HepG2 (cell line): ENCODE measurements at regions not wholly inside any gene's neighbourhood (a gene's known extent, or its start where the extent isn't known, plus 50 kb on each side); places are given as distances from the start of the nearest gene placed in this dataset.
"Not testable (repeated sequence)": the region's sequence is repeated elsewhere in the genome, so short reads cannot be mapped to it uniquely, and the experiment has no call there.

Experiments used
- ATAC-seq: fragments of 200-7000 bp; cut with Tn5 transposase; 3 replicates; pipeline ENCODE4 v1.9.1; 2020; ENCODE audit warnings: mild to moderate bottlenecking, moderate library complexity
- BruUV-seq: library from RNA; stranded (reverse); fragments of 400-500 nt; replicated peaks from 2 replicates; lab custom pipeline; 2021; lab: Mats Ljungman, UMichigan
- CTCF ChIA-PET: fragments of 300-600 bp; formaldehyde crosslinking; extraction: SDS; loops from one replicate; lab custom pipeline; 2021; ENCODE audit warnings: low total read pairs, inconsistent platforms, low intra/inter-chr PET ratio; lab: Yijun Ruan, JAX
- POLR2A ChIA-PET: fragments of 350-600 bp; sonication (Branson Sonifier 250); formaldehyde crosslinking; loops from one replicate; lab custom pipeline; 2020; ENCODE audit warnings: antibody characterized with exemption, inconsistent platforms; lab: Yijun Ruan, JAX
- DNase-seq: peaks from one replicate; pipeline ENCODE4 v3.0.0-alpha.2; 2015; ENCODE audit warnings: low spot score
- FAIRE-seq: peaks from 3 replicates; lab custom pipeline; 2011; peaks lifted over from hg19 to GRCh38; lab: Jason Lieb, UNC
- H2AFZ ChIP-seq: one replicate; pipeline ENCODE4 v1.6.1; 2011; ENCODE audit warnings: low read length, inconsistent platforms
- H3K27ac ChIP-seq: fragments of 300-600 bp; 3 replicates; pipeline ENCODE4 v1.8.0; 2011; ENCODE audit warnings: mixed run types, mild to moderate bottlenecking, mixed read lengths, low read length, inconsistent platforms; ENCODE audit not compliant: insufficient read depth; ENCODE audit errors: extremely low read length
- H3K27me3 ChIP-seq, 2 experiments: fragments of 200-600 bp in 1 of 2; 2 replicates in 1 of 2; 3 replicates in 1 of 2; pipeline versions ENCODE4 v1.6.0 to v1.8.0; 2011; ENCODE audit warnings: low read length in 2 of 2, mild to moderate bottlenecking in 2 of 2, moderate library complexity in 2 of 2, inconsistent platforms in 1 of 2; ENCODE audit not compliant: insufficient read depth in 2 of 2, control insufficient read depth in 1 of 2
- H3K36me3 ChIP-seq, 2 experiments: fragments of 200-600 bp in 1 of 2; replicated peaks in 1 of 2; 2 replicates in 1 of 2; 3 replicates in 1 of 2; pipeline versions ENCODE4 v1.5.1 to v1.8.0; 2011; ENCODE audit warnings: low read length in 2 of 2, inconsistent platforms in 1 of 2; ENCODE audit not compliant: insufficient read depth in 2 of 2, control insufficient read depth in 1 of 2
- H3K4me1 ChIP-seq: 2 replicates; pipeline ENCODE4 v1.5.1; 2012; ENCODE audit warnings: low read length, inconsistent platforms; ENCODE audit not compliant: insufficient read depth
- H3K4me2 ChIP-seq: 2 replicates; pipeline ENCODE4 v1.6.0; 2011; ENCODE audit warnings: low read depth, low read length, inconsistent platforms
- H3K4me3 ChIP-seq, 3 experiments: fragments of 200-600 bp in 1 of 3; sonication (generic), shearing (Covaris generic) in 1 of 3; replicated peaks in 1 of 3; 2 replicates each; pipeline ENCODE4 v1.5.1; 2011 to 2016; ENCODE audit warnings: low read length in 3 of 3, inconsistent platforms in 2 of 3, low read depth in 2 of 3, mild to moderate bottlenecking in 2 of 3, control low read depth in 1 of 3, mixed read lengths in 1 of 3; ENCODE audit not compliant: insufficient read depth in 1 of 3
- H3K79me2 ChIP-seq: one replicate; pipeline ENCODE4 v1.6.1; 2011; ENCODE audit warnings: low read length, inconsistent platforms; ENCODE audit not compliant: insufficient read depth
- H3K9ac ChIP-seq: 2 replicates; pipeline ENCODE4 v1.6.0; 2011; ENCODE audit warnings: mild to moderate bottlenecking, low read depth, low read length, inconsistent platforms; ENCODE audit not compliant: insufficient read depth
- H3K9me3 ChIP-seq: 2 replicates; pipeline ENCODE4 v1.5.1; 2012; ENCODE audit warnings: mild to moderate bottlenecking, low read length
- H4K20me1 ChIP-seq: 2 replicates; pipeline ENCODE4 v1.6.0; 2011; ENCODE audit warnings: inconsistent platforms, mild to moderate bottlenecking, low read length, moderate library complexity; ENCODE audit not compliant: insufficient read depth
- RNF2 ChIP-seq: fragments of 450-650 bp; conservative IDR thresholded peaks from 2 replicates; pipeline ENCODE4 v1.6.1; 2016; ENCODE audit warnings: low read depth
- SP4 ChIP-seq: sonication (generic); formaldehyde crosslinking; IDR thresholded peaks from 2 replicates; pipeline ENCODE4 v1.8.1; 2023; ENCODE audit warnings: mild to moderate bottlenecking, missing genetic modification reagents
- SP5 ChIP-seq: IDR thresholded peaks from 2 replicates; pipeline ENCODE4 v1.6.1; 2016; ENCODE audit warnings: low read depth, borderline replicate concordance
- TAF15 ChIP-seq: fragments of 200-400 bp; formaldehyde crosslinking; IDR thresholded peaks from one replicate; pipeline ENCODE4 v1.6.1; 2018; ENCODE audit warnings: mild to moderate bottlenecking, low read depth, low read length; ENCODE audit not compliant: poor library complexity, severe bottlenecking
- THAP7 ChIP-seq: sonication (generic); formaldehyde crosslinking; IDR thresholded peaks from 2 replicates; pipeline ENCODE4 v1.8.1; 2023; ENCODE audit warnings: mild to moderate bottlenecking, missing genetic modification reagents
- ZBTB20 ChIP-seq: sonication (generic); formaldehyde crosslinking; IDR thresholded peaks from 2 replicates; pipeline ENCODE4 v1.8.1; 2023; ENCODE audit warnings: missing genetic modification reagents, low read depth, mild to moderate bottlenecking, borderline replicate concordance
- ZNF800 ChIP-seq: sonication (generic); formaldehyde crosslinking; IDR thresholded peaks from 2 replicates; pipeline ENCODE4 v1.4.0; 2020; ENCODE audit warnings: missing genetic modification reagents
- WGBS: methylation state at CpG from one replicate; pipeline ENCODE4 v1.1.6; 2017; ENCODE audit warnings: low lambda C conversion rate; 5-methylcytosine and 5-hydroxymethylcytosine counted together
- in situ Hi-C: cut with HindIII; loops from 2 replicates; pipeline ENCODE4 v1.10.0; 2017; ENCODE audit warnings: low pct_unique_long_range_greater_than_20kb; ENCODE audit not compliant: extremely low pct_ligation_motif_present
- intact Hi-C: fragments of 100-400 bp; cut with micrococcal nuclease; formaldehyde crosslinking; loops from one replicate; pipeline ENCODE4 v1.10.0; 2022; ENCODE audit not compliant: unreplicated experiment
- TF ChIP-seq, protein P1 (sequence below): IDR thresholded peaks from 2 replicates; pipeline ENCODE4 v1.6.1; 2016; ENCODE audit warnings: missing biosample characterization, missing genetic modification reagents, low read depth
- TF ChIP-seq, protein P2 (sequence below): sonication (generic); formaldehyde crosslinking; IDR thresholded peaks from 2 replicates; pipeline ENCODE4 v1.4.0; 2020; ENCODE audit warnings: mild to moderate bottlenecking, missing genetic modification reagents

GRCh38 chr10:120047373-120047772 lies 154.8 kb downstream of the SEC23IP start:
- in situ Hi-C loops, intact Hi-C loops: not testable (repeated sequence)
- 52% methylated on average over 7 of the region's 7 CpGs for WGBS

DNA sequence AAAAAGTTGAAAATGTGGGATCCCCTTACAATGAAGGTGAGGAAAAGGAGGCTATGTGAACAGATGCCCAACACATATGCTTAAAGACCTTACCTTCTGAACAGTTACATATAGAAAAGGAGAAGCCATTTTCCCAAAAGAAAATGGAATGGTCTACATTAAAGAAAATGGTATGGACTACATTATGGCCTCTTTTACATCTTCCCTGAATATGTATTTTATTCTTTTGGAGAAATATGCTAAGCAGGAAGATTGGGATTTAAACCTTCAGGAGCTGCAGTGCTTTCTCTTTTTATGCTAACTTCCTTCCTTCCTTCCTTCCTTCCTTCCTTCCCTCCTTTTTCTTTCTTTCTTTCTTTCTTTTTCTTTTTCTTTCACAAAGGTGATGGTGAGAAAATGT lies 155.4 kb downstream of the SEC23IP start:
- no peak for ATAC-seq
- H2AFZ ChIP-seq, result no peak overlapping the region
- in situ Hi-C loops, result no loop called here
- TF ChIP-seq THAP7 (CRISPR knock-in tag) (no peak), ZNF800 (CRISPR knock-in tag) (no peak), ZBTB20 (no peak), SP5 (CRISPR knock-in tag) (no peak), SP4 (CRISPR knock-in tag) (no peak), RNF2 (no peak), TAF15 (no peak)
- TF ChIP-seq, protein P1, sequence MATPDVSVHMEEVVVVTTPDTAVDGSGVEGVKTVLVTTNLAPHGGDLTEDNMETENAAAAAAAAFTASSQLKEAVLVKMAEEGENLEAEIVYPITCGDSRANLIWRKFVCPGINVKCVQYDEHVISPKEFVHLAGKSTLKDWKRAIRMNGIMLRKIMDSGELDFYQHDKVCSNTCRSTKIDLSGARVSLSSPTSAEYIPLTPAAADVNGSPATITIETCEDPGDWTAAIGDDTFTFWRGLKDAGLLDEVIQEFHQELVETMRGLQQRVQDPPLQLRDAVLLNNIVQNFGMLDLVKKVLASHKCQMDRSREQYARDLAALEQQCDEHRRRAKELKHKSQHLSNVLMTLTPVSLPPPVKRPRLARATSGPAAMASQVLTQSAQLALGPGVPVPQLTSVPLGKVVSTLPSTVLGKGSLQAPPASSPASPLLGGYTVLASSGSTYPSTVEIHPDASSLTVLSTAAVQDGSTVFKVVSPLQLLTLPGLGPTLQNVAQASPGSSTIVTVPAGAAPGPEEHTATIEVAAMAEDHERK (CRISPR knock-in tag), result no peak
- TF ChIP-seq, protein P2, sequence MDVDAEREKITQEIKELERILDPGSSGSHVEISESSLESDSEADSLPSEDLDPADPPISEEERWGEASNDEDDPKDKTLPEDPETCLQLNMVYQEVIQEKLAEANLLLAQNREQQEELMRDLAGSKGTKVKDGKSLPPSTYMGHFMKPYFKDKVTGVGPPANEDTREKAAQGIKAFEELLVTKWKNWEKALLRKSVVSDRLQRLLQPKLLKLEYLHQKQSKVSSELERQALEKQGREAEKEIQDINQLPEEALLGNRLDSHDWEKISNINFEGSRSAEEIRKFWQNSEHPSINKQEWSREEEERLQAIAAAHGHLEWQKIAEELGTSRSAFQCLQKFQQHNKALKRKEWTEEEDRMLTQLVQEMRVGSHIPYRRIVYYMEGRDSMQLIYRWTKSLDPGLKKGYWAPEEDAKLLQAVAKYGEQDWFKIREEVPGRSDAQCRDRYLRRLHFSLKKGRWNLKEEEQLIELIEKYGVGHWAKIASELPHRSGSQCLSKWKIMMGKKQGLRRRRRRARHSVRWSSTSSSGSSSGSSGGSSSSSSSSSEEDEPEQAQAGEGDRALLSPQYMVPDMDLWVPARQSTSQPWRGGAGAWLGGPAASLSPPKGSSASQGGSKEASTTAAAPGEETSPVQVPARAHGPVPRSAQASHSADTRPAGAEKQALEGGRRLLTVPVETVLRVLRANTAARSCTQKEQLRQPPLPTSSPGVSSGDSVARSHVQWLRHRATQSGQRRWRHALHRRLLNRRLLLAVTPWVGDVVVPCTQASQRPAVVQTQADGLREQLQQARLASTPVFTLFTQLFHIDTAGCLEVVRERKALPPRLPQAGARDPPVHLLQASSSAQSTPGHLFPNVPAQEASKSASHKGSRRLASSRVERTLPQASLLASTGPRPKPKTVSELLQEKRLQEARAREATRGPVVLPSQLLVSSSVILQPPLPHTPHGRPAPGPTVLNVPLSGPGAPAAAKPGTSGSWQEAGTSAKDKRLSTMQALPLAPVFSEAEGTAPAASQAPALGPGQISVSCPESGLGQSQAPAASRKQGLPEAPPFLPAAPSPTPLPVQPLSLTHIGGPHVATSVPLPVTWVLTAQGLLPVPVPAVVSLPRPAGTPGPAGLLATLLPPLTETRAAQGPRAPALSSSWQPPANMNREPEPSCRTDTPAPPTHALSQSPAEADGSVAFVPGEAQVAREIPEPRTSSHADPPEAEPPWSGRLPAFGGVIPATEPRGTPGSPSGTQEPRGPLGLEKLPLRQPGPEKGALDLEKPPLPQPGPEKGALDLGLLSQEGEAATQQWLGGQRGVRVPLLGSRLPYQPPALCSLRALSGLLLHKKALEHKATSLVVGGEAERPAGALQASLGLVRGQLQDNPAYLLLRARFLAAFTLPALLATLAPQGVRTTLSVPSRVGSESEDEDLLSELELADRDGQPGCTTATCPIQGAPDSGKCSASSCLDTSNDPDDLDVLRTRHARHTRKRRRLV (CRISPR knock-in tag), result no peak

More at GRCh38 chr10:120047373-120047772, 154.8 kb downstream of the SEC23IP start:
- BruUV-seq, H3K27ac ChIP-seq, H3K4me1 ChIP-seq, H3K9ac ChIP-seq, H3K9me3 ChIP-seq, FAIRE-seq, H3K79me2 ChIP-seq, ATAC-seq, H4K20me1 ChIP-seq, H2AFZ ChIP-seq, H3K36me3 ChIP-seq, CTCF ChIA-PET, POLR2A ChIA-PET, H3K4me3 ChIP-seq, H3K4me2 ChIP-seq, DNase-seq, H3K27me3 ChIP-seq: not testable (repeated sequence)

More for the DNA sequence above, 155.4 kb downstream of the SEC23IP start:
- DNase-seq (no peak), FAIRE-seq (no peak)
- H3K9ac ChIP-seq, result no peak overlapping the region
- POLR2A ChIA-PET, result no interaction called here
- H4K20me1 ChIP-seq, result no peaks in the 10 kb centered on the region
- H3K4me2 ChIP-seq, result no peak overlapping the region
- H3K4me1 ChIP-seq, result no peaks in the 10 kb centered on the region
- H3K4me3 ChIP-seq, result no peak overlapping the region
- no TSS peak for BruUV-seq
- H3K27me3 ChIP-seq, result no peaks in the 10 kb centered on the region
- no peaks in the 10 kb centered on the region for H3K36me3 ChIP-seq
- intact Hi-C loops, result no loop called here
- H3K9me3 ChIP-seq, result no peaks in the 10 kb centered on the region
- CTCF ChIA-PET, result no interaction called here
- H3K27ac ChIP-seq, result no peak overlapping the region
- no peaks in the 10 kb centered on the region for H3K79me2 ChIP-seq
